Effector CD4-positive, alpha-beta T cell (primary cell): ENCODE measurements at regions not wholly inside any gene's neighbourhood (a gene's known extent, or its start where the extent isn't known, plus 50 kb on each side); places are given as distances from the start of the nearest gene placed in this dataset.
"Not testable (repeated sequence)": the region's sequence is repeated elsewhere in the genome, so short reads cannot be mapped to it uniquely, and the experiment has no call there.

Experiments
- DNase-seq: peaks from one replicate; pipeline ENCODE4 v3.0.0-alpha.2; 2020

DNA sequence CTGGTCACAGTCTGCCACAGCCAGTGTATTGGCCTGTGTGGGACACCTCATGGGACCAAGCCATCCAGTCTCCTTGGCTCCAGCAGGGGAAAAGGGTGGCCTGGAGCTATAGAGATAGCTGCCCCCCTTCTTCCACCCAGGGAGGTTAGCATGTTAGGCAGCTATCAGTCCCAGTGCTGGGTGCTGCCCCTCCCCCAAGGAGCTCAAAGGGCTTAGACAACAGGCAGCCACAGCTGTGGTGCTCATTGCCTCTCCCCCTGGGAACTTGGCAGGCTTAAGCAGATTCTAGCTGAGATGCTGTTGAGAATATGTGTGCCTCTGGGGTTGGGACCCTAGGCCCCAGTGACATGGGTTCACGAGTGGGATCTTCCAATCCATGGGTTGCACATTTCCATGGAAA is 226.0 kb upstream of the PTGER4 start:
- no peak for DNase-seq

DNA sequence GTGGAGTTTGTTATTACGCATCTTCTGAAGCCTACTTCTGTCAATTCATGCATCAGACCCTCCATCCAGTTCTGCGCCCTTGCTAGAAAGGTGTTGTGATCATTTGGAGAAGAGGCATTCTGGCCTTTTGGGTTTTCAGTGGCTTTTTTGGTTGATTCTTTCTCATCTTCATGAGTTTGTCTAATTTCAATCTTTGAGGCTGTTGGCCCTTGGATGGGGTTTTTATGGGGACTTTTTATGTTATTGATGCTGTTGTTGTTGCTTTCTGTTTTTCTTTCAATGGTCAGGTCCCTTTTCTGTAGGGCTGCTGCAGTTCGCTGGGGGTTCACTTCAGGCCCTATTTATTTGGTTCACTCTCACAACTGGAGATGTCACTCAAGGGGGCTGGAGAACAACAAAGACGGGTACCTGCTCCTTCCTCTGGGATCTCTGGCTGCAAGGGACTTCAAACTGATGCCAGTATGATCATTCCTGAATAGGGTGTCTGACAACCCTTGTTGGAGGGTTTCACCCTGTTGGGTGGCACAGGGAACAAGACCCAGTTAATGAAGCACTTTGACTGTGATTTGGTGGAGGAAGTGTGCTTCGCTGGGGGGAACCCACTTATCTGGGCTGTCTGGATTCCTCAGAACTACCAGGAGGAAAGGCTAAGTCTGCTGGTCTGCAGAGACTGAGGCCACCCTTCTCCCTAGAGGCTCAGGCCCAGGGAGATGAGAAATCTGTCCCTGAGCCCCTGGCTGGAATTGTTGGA is 226.7 kb upstream of the PTGER4 start:
- no peak for DNase-seq

GRCh38 chr5:40447438-40447837 is 232.3 kb upstream of the PTGER4 start:
- DNase-seq, result no peak

- no peak for DNase-seq
These were observed 232.8 kb upstream of the PTGER4 start for GRCh38 chr5:40446910-40447309.

- DNase-seq, result no peak
These were observed 237.4 kb upstream of the PTGER4 start for GRCh38 chr5:40442346-40442745.

GRCh38 chr5:40441733-40442132 is 238.0 kb upstream of the PTGER4 start:
- DNase-seq, result peak; percentile 32

- DNase-seq, result no peak
These were observed 239.0 kb upstream of the PTGER4 start for GRCh38 chr5:40440746-40441145.

DNA sequence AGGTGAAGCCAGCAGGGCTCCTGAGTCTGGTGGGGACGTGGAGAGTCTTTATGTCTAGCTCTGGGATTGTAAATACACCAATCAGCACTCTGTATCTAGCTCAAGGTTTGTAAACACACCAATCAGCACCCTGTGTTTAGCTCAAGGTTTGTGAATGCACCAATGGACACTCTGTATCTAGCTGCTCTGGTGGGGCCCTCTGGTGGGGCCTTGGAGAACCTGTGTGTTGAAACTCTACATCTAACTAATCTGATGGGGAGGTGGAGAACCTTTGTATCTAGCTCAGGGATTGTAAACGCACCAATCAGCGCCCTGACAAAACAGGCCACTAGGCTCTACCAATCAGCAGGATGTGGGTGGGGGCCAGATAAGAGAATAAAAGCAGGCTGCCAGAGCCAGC is 240.6 kb upstream of the PTGER4 start:
- not testable (repeated sequence) for DNase-seq

DNA sequence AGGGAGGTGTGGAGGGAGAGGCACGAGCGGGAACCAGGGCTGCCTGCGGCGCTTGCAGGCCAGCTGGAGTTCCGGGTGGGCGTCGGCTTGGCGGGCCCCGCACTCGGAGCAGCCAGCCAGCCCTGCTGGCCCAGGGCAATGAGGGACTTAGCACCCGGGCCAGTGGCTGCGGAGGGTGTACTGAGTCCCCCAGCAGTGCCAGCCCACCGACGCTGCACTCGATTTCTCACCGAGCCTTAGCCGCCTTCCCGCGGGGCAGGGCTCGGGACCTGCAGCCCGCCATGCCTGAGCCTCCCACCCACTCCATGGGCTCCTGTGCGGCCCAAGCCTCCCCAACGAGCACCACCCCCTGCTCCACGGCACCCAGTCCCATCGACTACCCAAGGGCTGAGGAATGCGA is 241.1 kb upstream of the PTGER4 start:
- DNase-seq, result not testable (repeated sequence)

DNA sequence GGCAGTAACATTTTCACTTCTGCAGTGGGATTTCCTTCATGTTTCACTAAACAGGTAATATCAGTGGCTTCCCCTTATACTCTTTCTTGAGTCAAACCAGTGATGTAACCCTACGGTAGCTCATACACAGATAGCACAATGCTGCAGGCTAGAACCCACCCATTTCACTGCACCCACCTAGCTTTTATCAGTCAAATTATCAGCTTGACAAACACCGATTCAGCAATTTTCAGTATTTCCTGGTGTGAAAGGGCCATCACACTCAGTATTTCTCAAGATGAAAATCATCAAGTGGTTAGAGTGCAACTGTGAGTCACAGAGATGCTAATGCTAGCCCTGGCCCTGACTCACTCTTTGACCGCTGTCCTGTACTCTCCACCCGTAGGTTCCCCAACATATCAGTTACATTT is 242.3 kb upstream of the PTGER4 start:
- DNase-seq, result no peak

DNA sequence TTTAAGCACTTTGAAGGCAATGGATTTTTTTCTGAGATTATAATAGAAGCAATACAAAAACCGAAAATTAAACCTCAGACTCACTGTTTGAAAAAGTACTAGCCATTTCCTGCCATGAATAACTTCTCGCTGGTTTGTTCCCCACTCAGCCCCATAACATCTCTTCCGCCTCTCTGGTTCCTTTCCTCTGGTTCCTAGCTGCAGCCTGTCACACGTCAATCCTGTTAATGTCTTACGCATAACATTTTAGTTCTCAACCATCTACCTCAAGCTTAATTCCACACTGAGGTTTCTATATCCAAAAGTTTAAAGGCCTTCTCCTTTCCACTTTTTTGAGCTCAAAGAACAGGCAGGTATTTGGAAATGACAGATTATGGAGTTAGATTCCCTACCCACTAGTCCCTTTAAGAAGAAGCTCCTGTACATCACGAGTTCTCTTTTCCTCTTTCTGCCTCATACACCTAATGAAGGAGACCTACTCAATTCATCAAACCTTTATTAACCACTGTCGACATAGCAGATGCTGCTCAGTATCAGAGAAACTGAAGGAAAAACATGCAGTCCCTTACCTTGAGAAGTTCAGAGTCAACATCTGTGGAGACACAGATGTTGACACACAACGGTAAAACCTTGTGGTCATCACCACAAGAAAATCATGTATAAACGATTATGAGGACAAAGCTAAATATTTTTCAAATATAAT is 243.0 kb upstream of the PTGER4 start:
- DNase-seq, result peak; percentile 44

DNA sequence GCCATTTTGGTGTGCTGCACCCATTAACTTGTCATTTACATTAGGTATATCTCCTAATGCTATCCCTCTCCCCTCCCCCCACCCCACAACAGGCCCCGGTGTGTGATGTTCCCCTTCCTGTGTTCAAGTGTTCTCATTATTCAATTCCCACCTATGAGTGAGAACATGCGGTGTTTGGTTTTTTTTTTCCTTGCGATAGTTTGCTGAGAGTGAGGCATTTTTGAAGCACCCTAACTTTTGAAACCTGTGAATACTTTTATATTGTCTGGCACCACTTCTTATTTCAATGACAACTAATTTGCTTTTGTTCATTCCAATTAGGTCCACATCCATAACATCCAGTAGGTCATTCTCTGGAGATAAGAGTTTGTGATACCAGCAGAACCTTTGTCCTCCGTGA is 244.0 kb upstream of the PTGER4 start:
- DNase-seq, result not testable (repeated sequence)

- no peak for DNase-seq
These were observed 246.9 kb upstream of the PTGER4 start for GRCh38 chr5:40432836-40433235.

- DNase-seq, result no peak
These were observed 248.0 kb upstream of the PTGER4 start for GRCh38 chr5:40431734-40432133.

GRCh38 chr5:40430101-40430710 is 249.5 kb upstream of the PTGER4 start:
- DNase-seq, result no peak

DNA sequence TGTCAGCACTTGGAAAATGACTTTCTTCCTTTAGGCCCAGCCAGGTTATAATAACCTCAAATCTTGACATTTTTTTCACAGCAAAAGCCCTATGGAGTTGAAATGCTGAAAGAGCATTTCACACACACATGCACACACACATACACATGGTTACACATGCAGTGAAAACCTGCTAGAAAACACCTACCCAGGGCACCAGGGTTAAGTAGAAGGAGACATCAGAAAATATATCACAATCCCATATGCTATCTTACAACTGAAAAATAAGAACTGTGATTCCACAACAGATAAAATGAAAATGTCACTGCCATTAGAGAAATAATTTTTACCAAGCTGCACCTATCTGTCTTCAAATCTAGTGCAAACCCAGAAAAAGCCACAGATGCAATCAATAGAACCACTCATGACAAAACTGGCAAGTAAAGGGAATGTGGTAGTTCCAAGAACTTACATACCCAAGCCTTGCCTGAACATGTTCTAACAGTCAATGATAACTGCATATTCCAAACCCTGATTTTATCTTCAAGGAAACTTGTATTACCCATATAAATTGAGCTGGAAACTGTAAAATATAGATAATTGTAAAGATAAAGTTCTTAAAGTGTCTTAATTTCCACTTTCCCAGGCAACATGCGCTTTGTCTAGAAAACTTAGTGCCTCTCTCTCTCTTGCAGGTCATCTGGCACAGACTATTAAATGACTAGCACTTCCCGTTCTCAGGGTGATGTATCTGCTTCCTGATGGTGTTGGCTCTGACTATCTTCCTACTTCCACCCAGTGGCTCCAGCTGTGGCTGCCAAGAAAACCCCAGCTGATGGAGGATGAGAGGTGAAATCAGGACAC is 250.2 kb upstream of the PTGER4 start:
- DNase-seq, result no peak

DNA sequence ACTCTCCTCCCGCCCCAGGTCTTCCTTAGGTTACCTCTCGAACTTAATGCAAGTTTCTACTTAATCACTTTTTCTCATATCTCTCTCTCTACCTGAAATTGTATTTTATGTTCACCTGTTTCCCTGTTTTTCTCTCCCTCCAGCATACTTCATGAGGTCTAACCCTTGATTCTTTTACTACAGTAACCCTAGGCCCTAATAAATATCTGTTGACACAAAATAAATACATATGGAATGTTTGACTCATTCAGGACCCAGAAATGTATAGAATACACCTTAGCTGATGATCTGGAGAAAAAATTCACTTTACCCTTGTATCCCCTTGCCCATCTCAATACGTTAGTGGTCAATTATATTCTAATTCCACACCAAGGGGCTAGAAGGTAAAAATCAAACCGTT is 250.9 kb upstream of the PTGER4 start:
- DNase-seq, result no peak

DNA sequence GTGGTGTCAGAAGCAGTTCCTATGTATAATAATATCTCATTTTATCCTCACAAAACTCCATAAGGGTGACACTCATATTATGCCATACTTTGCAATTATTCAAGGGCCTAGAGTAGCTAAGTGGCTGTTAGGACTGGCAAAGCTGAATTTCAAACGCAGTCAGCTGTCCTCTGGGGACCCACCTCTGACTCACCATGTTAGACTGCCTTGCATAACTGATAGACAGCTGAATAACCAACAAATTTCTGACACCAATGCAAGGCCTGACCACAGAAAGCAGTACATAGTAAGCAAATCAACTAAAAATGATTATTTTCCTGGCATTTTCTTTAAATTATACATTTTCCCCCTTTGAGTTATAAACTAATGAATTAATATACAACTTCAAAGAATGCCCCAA is 251.6 kb upstream of the PTGER4 start:
- DNase-seq, result no peak

- DNase-seq, result not testable (repeated sequence)
These were observed 262.5 kb upstream of the PTGER4 start for GRCh38 chr5:40417046-40417810.

DNA sequence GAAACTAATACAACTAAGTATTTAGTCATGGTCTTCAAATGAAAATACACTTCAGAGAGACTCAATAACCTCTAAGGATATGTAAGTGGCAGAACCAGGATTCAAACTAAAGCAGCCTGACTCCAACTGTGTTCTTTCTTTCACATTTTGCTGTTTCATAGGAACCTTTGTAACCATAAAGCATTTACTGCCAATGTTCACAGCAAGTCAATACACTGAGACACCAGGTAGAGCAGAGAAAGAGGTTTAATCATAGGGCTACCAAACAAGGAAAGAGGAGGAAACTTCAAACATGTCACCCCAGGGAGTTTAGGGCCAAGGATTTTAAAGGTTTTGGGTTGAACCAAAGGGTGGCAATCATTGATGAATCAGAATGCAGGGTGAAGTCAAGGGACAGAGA is 263.1 kb upstream of the PTGER4 start:
- no peak for DNase-seq

GRCh38 chr5:40416098-40416497 is 263.6 kb upstream of the PTGER4 start:
- DNase-seq, result no peak

DNA sequence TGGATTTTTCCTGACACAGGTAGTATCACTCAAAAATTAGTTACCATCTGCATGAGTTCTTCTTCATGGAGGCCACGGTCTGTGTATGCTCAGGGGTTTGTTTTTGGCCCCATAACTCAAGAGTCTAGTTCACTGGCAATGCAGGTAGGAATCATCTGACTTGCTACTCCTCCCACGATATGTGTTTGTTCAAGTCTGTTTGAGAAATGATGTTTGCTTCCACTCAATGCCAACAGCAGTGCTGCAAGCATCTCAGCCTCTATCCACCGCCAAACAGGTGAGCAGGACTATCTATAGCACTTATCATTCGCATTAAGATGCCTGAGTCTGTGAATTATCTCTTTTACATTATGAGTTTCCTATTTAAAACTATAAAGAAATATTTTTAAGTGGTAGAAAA is 264.8 kb upstream of the PTGER4 start:
- no peak for DNase-seq
